B cell (primary cell): ENCODE measurements at regions not wholly inside any gene's neighbourhood (a gene's known extent, or its start where the extent isn't known, plus 50 kb on each side); places are given as distances from the start of the nearest gene placed in this dataset.

ENCODE experiments used
- ATAC-seq: fragments of 200-7000 bp; cut with Tn5 transposase; one replicate; pipeline ENCODE4 v1.10.0; 2021; ENCODE audit warnings: low read depth, mild to moderate bottlenecking, moderate number of reproducible peaks, moderate library complexity
- CTCF ChIA-PET: fragments of 350-600 bp; sonication (Branson Sonifier 250); formaldehyde crosslinking; loops from one replicate; lab custom pipeline; 2021; ENCODE audit warnings: antibody characterized with exemption, inconsistent platforms; lab: Charles Lee
- POLR2A ChIA-PET: fragments of 350-600 bp; sonication (Branson Sonifier 250); formaldehyde crosslinking; loops from one replicate; lab custom pipeline; 2021; ENCODE audit warnings: antibody characterized with exemption; lab: Charles Lee
- DNase-seq: peaks from one replicate; pipeline ENCODE4 v3.0.0; 2013
- H2AFZ ChIP-seq: 2 replicates; pipeline ENCODE4 v1.6.1; 2012; ENCODE audit warnings: mild to moderate bottlenecking, low read depth, low read length; ENCODE audit not compliant: insufficient read depth, poor library complexity, severe bottlenecking
- H3K27ac ChIP-seq, 2 donors: 1 replicate in 1 of 2; 2 replicates in 1 of 2; pipeline ENCODE4 v1.5.1; 2012 to 2013; ENCODE audit warnings: low read length in 2 of 2, mild to moderate bottlenecking in 2 of 2, moderate library complexity in 1 of 2
- H3K27me3 ChIP-seq, 4 experiments: fragments of 200-600 bp in 1 of 4; sonication (generic) in 1 of 4; replicated peaks in 1 of 4; 1 replicate in 2 of 4; 2 replicates in 2 of 4; pipeline versions ENCODE4 v1.6.1 to v1.7.0; 2013 to 2016; ENCODE audit warnings: low read length in 3 of 4, mild to moderate bottlenecking in 2 of 4, mixed read lengths in 1 of 4, moderate library complexity in 1 of 4; ENCODE audit not compliant: insufficient read depth in 4 of 4, control insufficient read depth in 3 of 4; ENCODE audit errors: control extremely low read depth in 1 of 4
- H3K36me3 ChIP-seq, 2 experiments: replicated peaks in 1 of 2; 1 replicate in 1 of 2; 2 replicates in 1 of 2; pipeline versions ENCODE4 v1.6.1 to v1.7.1; 2013; ENCODE audit warnings: low read length in 1 of 2; ENCODE audit not compliant: insufficient read depth in 2 of 2, control insufficient read depth in 1 of 2; ENCODE audit errors: control extremely low read depth in 1 of 2, extremely low read depth in 1 of 2
- H3K4me1 ChIP-seq, 2 donors: fragments of 200-600 bp in 1 of 2; sonication (generic) in 1 of 2; 1 replicate in 1 of 2; 2 replicates in 1 of 2; pipeline versions ENCODE4 v1.5.1 to v1.6.1; 2013 to 2017; ENCODE audit warnings: low read length in 2 of 2; ENCODE audit not compliant: control insufficient read depth in 2 of 2, insufficient read depth in 2 of 2
- H3K4me2 ChIP-seq: replicated peaks from 2 replicates; pipeline ENCODE3; 2012; ENCODE audit warnings: mild to moderate bottlenecking, low read depth, low read length; ENCODE audit not compliant: poor library complexity, severe bottlenecking
- H3K4me3 ChIP-seq, 5 experiments: fragments of 200-600 bp in 1 of 5; sonication (generic) in 1 of 5; 1 replicate in 3 of 5; 2 replicates in 2 of 5; pipeline versions ENCODE4 v1.5.1 to v1.7.0; 2011 to 2016; ENCODE audit warnings: low read length in 4 of 5, mild to moderate bottlenecking in 4 of 5, low read depth in 2 of 5, control low read depth in 1 of 5, moderate library complexity in 1 of 5; ENCODE audit not compliant: insufficient read depth in 1 of 5; ENCODE audit errors: control extremely low read depth in 1 of 5, extremely low read depth in 1 of 5
- H3K79me2 ChIP-seq: fragments of 200-600 bp; sonication (generic); one replicate; pipeline ENCODE4 v1.6.0; 2016; ENCODE audit warnings: low read length; ENCODE audit not compliant: control insufficient read depth, insufficient read depth
- H3K9ac ChIP-seq: fragments of 200-600 bp; sonication (generic); 2 replicates; pipeline ENCODE4 v1.6.1; 2017; ENCODE audit warnings: mild to moderate bottlenecking, low read length, moderate library complexity
- H3K9me3 ChIP-seq, 3 donors: one replicate each; pipeline versions ENCODE4 v1.6.1 to v1.7.1; 2013; ENCODE audit warnings: low read length in 2 of 3; ENCODE audit not compliant: control insufficient read depth in 2 of 3, insufficient read depth in 1 of 3; ENCODE audit errors: control extremely low read depth in 1 of 3
- H4K20me1 ChIP-seq: 2 replicates; pipeline ENCODE4 v1.6.0; 2012; ENCODE audit warnings: mild to moderate bottlenecking, low read length; ENCODE audit not compliant: insufficient read depth, control insufficient read depth, poor library complexity, severe bottlenecking
- H3K27ac Mint-ChIP-seq: one replicate; pipeline ENCODE4 v1.8.0; 2021; ENCODE audit warnings: mixed read lengths
- H3K27me3 Mint-ChIP-seq: one replicate; pipeline ENCODE4 v1.8.0; 2021; ENCODE audit warnings: mixed read lengths
- H3K4me1 Mint-ChIP-seq: one replicate; pipeline ENCODE4 v1.8.0; 2021; ENCODE audit warnings: mixed read lengths
- H3K4me3 Mint-ChIP-seq: one replicate; pipeline ENCODE4 v1.8.0; 2021; ENCODE audit warnings: mixed read lengths
- H3K9me3 Mint-ChIP-seq: one replicate; pipeline ENCODE4 v1.8.0; 2022; ENCODE audit warnings: mixed read lengths; ENCODE audit not compliant: insufficient read depth
- EZH2 ChIP-seq: IDR thresholded peaks from 2 replicates; pipeline ENCODE4 v1.6.1; 2012; ENCODE audit warnings: borderline replicate concordance, low read depth, mild to moderate bottlenecking, moderate library complexity, low read length; ENCODE audit not compliant: insufficient read depth, poor library complexity, severe bottlenecking
- WGBS: methylation state at CpG from one replicate; pipeline ENCODE4 v1.1.5; 2013; ENCODE audit warnings: missing lambda C conversion rate; ENCODE audit not compliant: insufficient coverage; 5-methylcytosine and 5-hydroxymethylcytosine counted together
- intact Hi-C: fragments of 100-400 bp; cut with micrococcal nuclease; formaldehyde crosslinking; loops from one replicate; pipeline ENCODE4 v1.10.0; 2022
- TF ChIP-seq, protein P1 (sequence below): fragments of 200-600 bp; IDR thresholded peaks from one replicate; pipeline ENCODE4 v1.8.0; 2022; ENCODE audit warnings: antibody characterized with exemption, mild to moderate bottlenecking

- H2AFZ ChIP-seq, result peak overlapping the region; percentile 35
- POLR2A ChIA-PET, result no interaction called here
- H3K9me3 Mint-ChIP-seq, result no peaks in the 10 kb centered on the region
- intact Hi-C loops, result no loop called here
- H3K27ac Mint-ChIP-seq, result no peak overlapping the region
- DNase-seq, result peak; percentile 20
- H3K4me1 Mint-ChIP-seq, result peaks cover 27% of the 10 kb centered on the region
- H3K9ac ChIP-seq, result no peak overlapping the region
- H3K27me3 ChIP-seq, result no peaks in the 10 kb centered on the region
- WGBS, result 77% methylated on average over 3 of the region's 7 CpGs
- no peaks in the 10 kb centered on the region for H3K9me3 ChIP-seq
- H4K20me1 ChIP-seq, result no peaks in the 10 kb centered on the region
- H3K27me3 Mint-ChIP-seq, result no peaks in the 10 kb centered on the region
- peak; percentile 36 for ATAC-seq
- peak overlapping the region; percentile 36 for H3K4me2 ChIP-seq
- peak overlapping the region in 1 of 2 donors; percentile 11 for H3K27ac ChIP-seq
- peaks cover 10 to 17% of the 10 kb centered on the region in 2 donors for H3K4me1 ChIP-seq
- TF ChIP-seq, protein P1, sequence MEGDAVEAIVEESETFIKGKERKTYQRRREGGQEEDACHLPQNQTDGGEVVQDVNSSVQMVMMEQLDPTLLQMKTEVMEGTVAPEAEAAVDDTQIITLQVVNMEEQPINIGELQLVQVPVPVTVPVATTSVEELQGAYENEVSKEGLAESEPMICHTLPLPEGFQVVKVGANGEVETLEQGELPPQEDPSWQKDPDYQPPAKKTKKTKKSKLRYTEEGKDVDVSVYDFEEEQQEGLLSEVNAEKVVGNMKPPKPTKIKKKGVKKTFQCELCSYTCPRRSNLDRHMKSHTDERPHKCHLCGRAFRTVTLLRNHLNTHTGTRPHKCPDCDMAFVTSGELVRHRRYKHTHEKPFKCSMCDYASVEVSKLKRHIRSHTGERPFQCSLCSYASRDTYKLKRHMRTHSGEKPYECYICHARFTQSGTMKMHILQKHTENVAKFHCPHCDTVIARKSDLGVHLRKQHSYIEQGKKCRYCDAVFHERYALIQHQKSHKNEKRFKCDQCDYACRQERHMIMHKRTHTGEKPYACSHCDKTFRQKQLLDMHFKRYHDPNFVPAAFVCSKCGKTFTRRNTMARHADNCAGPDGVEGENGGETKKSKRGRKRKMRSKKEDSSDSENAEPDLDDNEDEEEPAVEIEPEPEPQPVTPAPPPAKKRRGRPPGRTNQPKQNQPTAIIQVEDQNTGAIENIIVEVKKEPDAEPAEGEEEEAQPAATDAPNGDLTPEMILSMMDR, result no peak
- TF ChIP-seq EZH2, result no peak
- H3K4me3 ChIP-seq, result no peak overlapping the region
- no peak overlapping the region for H3K4me3 Mint-ChIP-seq
- H3K79me2 ChIP-seq, result no peaks in the 10 kb centered on the region
- H3K36me3 ChIP-seq, result no peaks in the 10 kb centered on the region
- CTCF ChIA-PET, result interaction anchor here (2.1 to 2.6 kb wide), 2 partner anchors 9 to 16 kb away, joined by 4 to 7 read pairs; no protein-coding TSS in a partner anchor
Observed at GRCh38 chr1:219081943-219082925, 91.4 kb upstream of the LYPLAL1 start.

GRCh38 chr1:219083631-219084030 is 90.0 kb upstream of the LYPLAL1 start:
- intact Hi-C loops, result no loop called here

More at GRCh38 chr1:219083631-219084030, 90.0 kb upstream of the LYPLAL1 start:
- no peak overlapping the region for H3K4me3 Mint-ChIP-seq
- Histone ChIP-seq H2AFZ (no peak overlapping the region), H3K9ac (no peak overlapping the region), H3K4me3 (no peak overlapping the region), H3K4me2 (no peak overlapping the region), H3K9me3 (no peaks in the 10 kb centered on the region), H3K27me3 (no peaks in the 10 kb centered on the region), H3K79me2 (no peaks in the 10 kb centered on the region), H4K20me1 (no peaks in the 10 kb centered on the region), H3K27ac (no peak overlapping the region), H3K36me3 (no peaks in the 10 kb centered on the region), H3K4me1 (peaks cover 21 to 26% of the 10 kb centered on the region in 2 donors)
- CTCF ChIA-PET, result no interaction called here
- no peak for TF ChIP-seq EZH2
- TF ChIP-seq, protein P1, result no peak
- no CpG with 5 or more reads among the region's 1 CpG for WGBS
- DNase-seq (no peak), ATAC-seq (no peak)
- no peak overlapping the region for H3K27ac Mint-ChIP-seq
- H3K9me3 Mint-ChIP-seq, result no peaks in the 10 kb centered on the region
- H3K4me1 Mint-ChIP-seq, result peaks cover 40% of the 10 kb centered on the region
- H3K27me3 Mint-ChIP-seq, result no peaks in the 10 kb centered on the region
- POLR2A ChIA-PET, result no interaction called here
